ENCODE measurements at regions not wholly inside any gene's neighbourhood (a gene's known extent, or its start where the extent isn't known, plus 50 kb on each side); places are given as distances from the start of the nearest gene placed in this dataset.

GRCh38 chr4:147068564-147068963, 122.9 kb upstream of the TTC29 start:
- Mint-ChIP-seq H3K4me3 (no peak overlapping the region), H3K27me3 (ENCODE audit: low read depth) (peaks cover 18% of the 10 kb centered on the region), H3K9me3 (peaks cover 9% of the 10 kb centered on the region), H3K36me3 (ENCODE audit: insufficient read depth) (no peaks in the 10 kb centered on the region), H3K4me1 (ENCODE audit: low read depth) (no peaks in the 10 kb centered on the region)
- ATAC-seq (no peak), DNase-seq (no peak)

- Mint-ChIP-seq H3K9me3 (peaks cover 9% of the 10 kb centered on the region), H3K4me3 (no peak overlapping the region), H3K27me3 (ENCODE audit: low read depth) (peaks cover 20% of the 10 kb centered on the region), H3K36me3 (ENCODE audit: insufficient read depth) (no peaks in the 10 kb centered on the region), H3K4me1 (ENCODE audit: low read depth) (no peaks in the 10 kb centered on the region)
- ATAC-seq (no peak), DNase-seq (no peak)
These were observed 125.6 kb upstream of the TTC29 start for GRCh38 chr4:147071209-147071740.

DNA sequence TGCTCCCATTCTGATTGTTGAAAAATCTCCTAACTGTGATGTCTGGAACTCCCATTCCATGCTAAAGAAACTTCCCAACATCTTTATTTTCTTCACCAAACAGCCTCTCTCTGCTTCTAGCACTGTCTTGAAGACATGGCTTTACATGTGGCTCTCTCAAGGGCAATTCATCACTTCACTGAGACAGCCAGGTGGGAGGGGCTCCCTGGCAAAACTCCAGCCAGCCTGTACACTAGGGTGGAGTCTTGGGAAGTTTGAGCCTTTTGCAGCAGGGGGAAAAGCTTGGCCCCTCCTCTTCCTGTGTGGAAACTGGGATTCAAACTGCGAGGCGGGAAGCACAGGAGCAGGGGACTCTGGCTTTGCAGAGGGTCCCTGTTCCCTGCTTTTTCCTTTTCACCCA, 130.5 kb upstream of the TTC29 start:
- Mint-ChIP-seq H3K27me3 (ENCODE audit: low read depth) (peaks cover 16% of the 10 kb centered on the region), H3K4me3 (no peak overlapping the region), H3K9me3 (peaks cover 9% of the 10 kb centered on the region), H3K4me1 (ENCODE audit: low read depth) (no peaks in the 10 kb centered on the region), H3K36me3 (ENCODE audit: insufficient read depth) (no peaks in the 10 kb centered on the region)
- DNase-seq: no peak
- no peak for ATAC-seq

- Mint-ChIP-seq H3K27me3 (ENCODE audit: low read depth) (peaks cover 14% of the 10 kb centered on the region), H3K36me3 (ENCODE audit: insufficient read depth) (no peaks in the 10 kb centered on the region), H3K9me3 (peaks cover 9% of the 10 kb centered on the region), H3K4me3 (no peak overlapping the region), H3K4me1 (ENCODE audit: low read depth) (no peaks in the 10 kb centered on the region)
- DNase-seq: no peak
- ATAC-seq: no peak
These were observed 131.1 kb upstream of the TTC29 start for GRCh38 chr4:147076728-147077127.

- H3K4me3 Mint-ChIP-seq: no peak overlapping the region
These were observed 132.7 kb upstream of the TTC29 start for GRCh38 chr4:147078362-147078761.

GRCh38 chr4:147078875-147079658, 133.4 kb upstream of the TTC29 start:
- H3K9me3 Mint-ChIP-seq: no peaks in the 10 kb centered on the region
- H3K36me3 Mint-ChIP-seq (ENCODE audit: insufficient read depth): no peaks in the 10 kb centered on the region
- ATAC-seq (no peak), DNase-seq (no peak)
- no peak overlapping the region for H3K4me3 Mint-ChIP-seq
- no peaks in the 10 kb centered on the region for H3K4me1 Mint-ChIP-seq (ENCODE audit: low read depth)
- peaks cover 7% of the 10 kb centered on the region for H3K27me3 Mint-ChIP-seq (ENCODE audit: low read depth)

More at GRCh38 chr4:147078362-147078761, 132.7 kb upstream of the TTC29 start:
- DNase-seq (no peak), ATAC-seq (no peak)
- H3K4me1 Mint-ChIP-seq (ENCODE audit: low read depth): no peaks in the 10 kb centered on the region
- H3K36me3 Mint-ChIP-seq (ENCODE audit: insufficient read depth): no peaks in the 10 kb centered on the region
- H3K27me3 Mint-ChIP-seq (ENCODE audit: low read depth): peaks cover 8% of the 10 kb centered on the region
- H3K9me3 Mint-ChIP-seq: no peaks in the 10 kb centered on the region

GRCh38 chr4:147084861-147085260, 139.2 kb upstream of the TTC29 start:
- Mint-ChIP-seq H3K4me1 (ENCODE audit: low read depth) (no peaks in the 10 kb centered on the region), H3K4me3 (no peak overlapping the region), H3K36me3 (ENCODE audit: insufficient read depth) (no peaks in the 10 kb centered on the region), H3K27me3 (ENCODE audit: low read depth) (peaks cover 13% of the 10 kb centered on the region), H3K9me3 (no peaks in the 10 kb centered on the region)
- ATAC-seq (no peak), DNase-seq (no peak)

- Mint-ChIP-seq H3K9me3 (no peaks in the 10 kb centered on the region), H3K4me3 (no peak overlapping the region), H3K27me3 (ENCODE audit: low read depth) (peaks cover 19% of the 10 kb centered on the region), H3K36me3 (ENCODE audit: insufficient read depth) (no peaks in the 10 kb centered on the region), H3K4me1 (ENCODE audit: low read depth) (no peaks in the 10 kb centered on the region)
- no peak for DNase-seq
- no peak for ATAC-seq
These were observed 140.1 kb upstream of the TTC29 start for GRCh38 chr4:147085781-147086180.

DNA sequence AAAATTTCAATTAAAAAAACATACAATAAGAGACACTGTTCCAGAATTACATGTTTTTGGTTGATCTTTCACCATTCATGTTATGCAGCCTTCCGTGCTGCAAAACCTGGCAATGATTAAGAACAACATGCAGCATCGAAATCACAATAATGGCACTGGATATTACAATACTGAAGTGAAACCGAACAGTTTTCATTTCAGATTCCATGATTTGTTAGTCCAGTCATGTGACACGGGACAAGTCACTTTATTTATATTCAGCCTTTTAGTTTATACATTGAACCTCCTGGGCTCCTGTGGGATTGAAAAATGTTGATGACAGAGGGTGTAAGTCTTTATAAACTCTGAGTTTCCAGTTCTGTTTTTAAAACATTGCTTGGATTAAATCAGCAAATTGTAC, 142.5 kb upstream of the TTC29 start:
- Mint-ChIP-seq H3K27me3 (ENCODE audit: low read depth) (peaks cover 21% of the 10 kb centered on the region), H3K4me3 (no peak overlapping the region), H3K36me3 (ENCODE audit: insufficient read depth) (no peaks in the 10 kb centered on the region), H3K9me3 (no peaks in the 10 kb centered on the region), H3K4me1 (ENCODE audit: low read depth) (no peaks in the 10 kb centered on the region)
- no peak for DNase-seq
- ATAC-seq: no peak

GRCh38 chr4:147090486-147090885, 144.8 kb upstream of the TTC29 start:
- DNase-seq (no peak), ATAC-seq (no peak)
- Mint-ChIP-seq H3K9me3 (no peaks in the 10 kb centered on the region), H3K4me3 (no peak overlapping the region), H3K4me1 (ENCODE audit: low read depth) (no peaks in the 10 kb centered on the region), H3K27me3 (ENCODE audit: low read depth) (peaks cover 21% of the 10 kb centered on the region), H3K36me3 (ENCODE audit: insufficient read depth) (no peaks in the 10 kb centered on the region)

- no peak for ATAC-seq
- H3K4me1 Mint-ChIP-seq (ENCODE audit: low read depth): no peaks in the 10 kb centered on the region
- no peaks in the 10 kb centered on the region for H3K36me3 Mint-ChIP-seq (ENCODE audit: insufficient read depth)
- H3K27me3 Mint-ChIP-seq (ENCODE audit: low read depth): peaks cover 23% of the 10 kb centered on the region
- no peak for DNase-seq
- H3K9me3 Mint-ChIP-seq: no peaks in the 10 kb centered on the region
- no peak overlapping the region for H3K4me3 Mint-ChIP-seq
These were observed 147.5 kb upstream of the TTC29 start for GRCh38 chr4:147093206-147093605.

- H3K9me3 Mint-ChIP-seq: no peaks in the 10 kb centered on the region
- DNase-seq (no peak), ATAC-seq (no peak)
- peaks cover 17% of the 10 kb centered on the region for H3K27me3 Mint-ChIP-seq (ENCODE audit: low read depth)
- no peaks in the 10 kb centered on the region for H3K36me3 Mint-ChIP-seq (ENCODE audit: insufficient read depth)
- H3K4me1 Mint-ChIP-seq (ENCODE audit: low read depth): no peaks in the 10 kb centered on the region
- no peak overlapping the region for H3K4me3 Mint-ChIP-seq
These were observed 148.6 kb upstream of the TTC29 start for GRCh38 chr4:147094238-147094637.

- DNase-seq: no peak
- no peak for ATAC-seq
- no peaks in the 10 kb centered on the region for H3K9me3 Mint-ChIP-seq
- no peaks in the 10 kb centered on the region for H3K4me1 Mint-ChIP-seq (ENCODE audit: low read depth)
- peaks cover 17% of the 10 kb centered on the region for H3K27me3 Mint-ChIP-seq (ENCODE audit: low read depth)
- no peaks in the 10 kb centered on the region for H3K36me3 Mint-ChIP-seq (ENCODE audit: insufficient read depth)
- H3K4me3 Mint-ChIP-seq: no peak overlapping the region
These were observed 151.3 kb upstream of the TTC29 start for GRCh38 chr4:147096667-147097604.

- peaks cover 22% of the 10 kb centered on the region for H3K27me3 Mint-ChIP-seq (ENCODE audit: low read depth)
- H3K4me1 Mint-ChIP-seq (ENCODE audit: low read depth): no peaks in the 10 kb centered on the region
- ATAC-seq (no peak), DNase-seq (no peak)
- no peaks in the 10 kb centered on the region for H3K9me3 Mint-ChIP-seq
- no peak overlapping the region for H3K4me3 Mint-ChIP-seq
- H3K36me3 Mint-ChIP-seq (ENCODE audit: insufficient read depth): no peaks in the 10 kb centered on the region
These were observed 156.0 kb upstream of the TTC29 start for GRCh38 chr4:147101678-147102077.

All from activated T-cell treated with anti-CD3 and anti-CD28 coated beads, Interleukin-2, amount 50 U/mL, for 4 hours (primary cell).